ENCODE measurements at regions not wholly inside any gene's neighbourhood (a gene's known extent, or its start where the extent isn't known, plus 50 kb on each side); places are given as distances from the start of the nearest gene placed in this dataset.

DNA sequence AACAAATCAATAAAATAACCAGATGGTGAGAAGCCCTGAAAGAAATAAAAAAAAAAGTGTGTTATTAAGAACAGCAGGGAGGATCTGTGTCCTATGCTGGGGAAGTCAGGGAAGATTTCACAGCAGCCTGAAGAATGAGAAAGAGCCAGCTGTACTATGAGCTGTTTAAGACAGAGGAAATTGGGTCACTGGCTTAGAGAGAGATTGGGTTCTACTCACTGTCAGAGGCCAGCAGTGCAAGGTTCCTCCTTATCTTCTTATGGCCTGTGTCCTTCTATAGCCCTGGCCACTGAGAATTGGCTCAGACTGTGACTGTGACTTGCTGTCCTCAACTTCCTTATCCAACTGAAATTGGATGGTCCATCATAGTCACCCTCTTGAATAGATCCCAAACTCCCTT is 54.8 kb upstream of the FDX1 start:
- TF ChIP-seq CTCF (conservative IDR thresholded peaks at IDR 0.05 in 1 of 2, IDR thresholded peaks at IDR 0.05 in 1 of 2; ENCODE audit: extremely low read depth in 1 of 2, insufficient read depth in 1 of 2, low read depth in 1 of 2, low read length in 2 of 2) (no peak), EZH2 (IDR thresholded peaks at IDR 0.05; ENCODE audit: borderline replicate concordance, low read length) (no peak)
